ENCODE measurements at regions not wholly inside any gene's neighbourhood (a gene's known extent, or its start where the extent isn't known, plus 50 kb on each side); places are given as distances from the start of the nearest gene placed in this dataset.

DNA sequence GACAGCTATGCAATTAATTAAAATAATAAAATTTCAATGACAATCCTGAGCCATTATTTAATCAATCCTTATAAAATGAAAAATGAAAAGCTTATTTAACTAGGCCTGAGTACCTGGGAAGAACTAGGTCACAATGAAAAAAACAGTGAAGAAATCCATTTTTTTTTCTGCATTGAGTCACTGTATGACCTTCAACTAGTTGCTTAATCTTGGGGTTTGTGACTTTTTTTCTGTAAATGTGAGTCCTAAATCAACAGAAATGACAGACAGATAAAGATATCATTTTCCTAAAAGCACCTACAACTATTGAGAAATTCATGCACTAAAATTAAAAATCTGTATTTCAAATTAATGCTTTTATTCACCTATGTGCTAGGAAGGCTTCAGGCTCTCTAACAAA is 96.8 kb downstream of the TMEM26 start:
- no peak for DNase-seq

DNA sequence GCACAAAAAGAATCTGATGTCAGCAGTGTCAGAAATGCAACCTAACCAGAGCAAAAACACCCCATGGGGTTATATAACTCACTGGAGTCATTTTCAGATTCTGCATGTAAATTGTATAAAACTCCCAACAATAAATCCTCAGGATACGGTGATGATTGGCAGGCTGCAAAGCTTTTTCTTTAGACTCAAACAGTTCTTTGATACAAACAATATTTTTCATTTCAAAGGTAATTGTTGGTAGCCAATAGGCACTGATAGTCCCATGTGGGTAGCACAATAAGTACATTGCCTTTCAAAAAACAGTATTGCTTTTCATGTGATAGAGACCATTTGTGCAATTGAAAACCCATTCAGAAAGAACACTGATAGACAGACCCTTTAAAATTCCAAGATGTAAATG is 98.0 kb downstream of the TMEM26 start:
- DNase-seq = no peak

DNA sequence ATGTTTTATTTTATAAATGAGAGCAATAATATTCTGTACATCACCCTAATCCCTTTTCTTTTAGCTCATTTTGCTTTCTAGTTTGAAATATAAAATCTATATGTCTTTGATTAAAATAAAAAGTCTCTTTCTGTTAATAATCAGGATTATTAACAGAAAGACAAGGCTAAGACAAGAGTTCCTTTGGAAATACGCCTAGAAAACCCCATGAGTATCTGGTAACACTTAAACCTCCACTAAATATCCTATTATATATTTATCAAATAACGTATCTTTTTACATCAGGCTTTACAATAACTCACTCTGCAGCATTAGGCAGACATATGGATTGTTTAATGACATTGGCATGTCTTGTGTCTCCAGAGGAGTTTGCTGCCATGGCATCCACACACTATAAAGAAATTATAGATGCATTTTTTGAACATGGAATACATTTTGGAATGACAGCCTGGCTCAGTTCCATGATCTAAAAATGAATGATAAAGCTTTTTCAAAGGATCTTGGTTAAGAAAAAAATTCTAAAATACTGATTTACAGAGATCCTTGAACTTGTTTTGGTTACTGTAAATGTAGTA is 98.7 kb downstream of the TMEM26 start:
- DNase-seq = no peak

DNA sequence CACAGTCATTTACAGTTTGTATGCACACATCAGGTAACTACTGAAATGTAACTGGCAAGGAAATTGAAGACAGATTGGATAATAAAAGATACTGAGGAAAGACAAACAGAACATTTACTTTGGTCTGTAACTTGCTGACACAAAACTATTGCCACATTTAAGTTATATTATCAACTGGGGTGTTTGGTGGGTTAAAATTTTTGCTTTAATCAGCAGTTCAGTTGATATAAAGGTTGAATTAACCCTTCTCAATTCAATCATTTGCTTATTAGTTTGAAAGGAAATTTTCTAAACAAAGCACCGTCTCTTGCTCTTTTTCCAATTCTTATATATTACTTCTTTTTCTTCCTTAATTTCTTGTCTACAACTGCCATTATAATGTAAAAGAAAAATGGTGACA is 102.4 kb downstream of the TMEM26 start:
- no peak for DNase-seq

DNA sequence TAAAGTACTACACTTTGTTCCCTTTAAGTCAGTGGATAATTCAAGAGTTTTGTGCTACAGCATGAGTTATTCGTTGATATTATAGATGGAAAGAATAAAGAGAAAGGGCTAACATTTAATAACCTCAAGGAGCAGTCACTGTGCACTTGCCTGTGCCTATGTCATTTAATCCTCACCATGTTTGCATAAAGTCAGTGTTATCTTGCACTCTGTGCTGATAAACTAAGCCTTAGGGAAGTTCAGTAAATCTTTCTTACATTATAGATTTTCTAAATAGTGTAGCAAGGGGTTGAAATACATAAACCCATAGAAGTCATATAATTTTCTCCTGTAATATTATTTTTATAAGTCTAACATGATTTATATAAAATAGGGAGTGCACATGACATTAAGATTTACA is 103.1 kb downstream of the TMEM26 start:
- DNase-seq = no peak

DNA sequence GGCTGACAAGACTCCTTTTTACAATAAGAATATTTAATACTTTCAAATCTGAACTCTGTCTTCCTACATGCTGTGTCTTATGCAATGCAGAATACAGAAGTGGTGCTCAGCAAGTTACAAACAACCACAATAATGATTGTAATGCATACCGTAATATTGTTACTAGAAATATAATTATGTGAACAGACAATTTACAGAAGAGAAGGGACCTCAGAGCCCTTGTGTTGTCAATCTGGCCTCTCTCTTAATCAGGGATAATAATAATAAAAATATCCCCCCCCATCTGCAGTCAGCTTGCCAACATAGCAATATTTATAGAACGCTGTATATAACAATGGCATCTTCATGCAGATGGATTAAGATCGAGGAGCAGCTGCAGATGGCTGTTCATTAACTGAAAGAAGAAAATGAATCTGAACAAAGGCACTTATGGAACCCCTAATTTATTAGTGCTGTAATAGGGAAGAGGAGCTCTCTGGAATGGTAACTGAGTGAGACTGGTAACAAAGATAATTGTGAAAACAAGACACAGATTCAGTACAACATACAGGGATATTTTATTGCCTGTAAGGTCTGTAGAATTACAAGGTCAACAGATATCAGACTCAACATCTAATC is 106.3 kb downstream of the TMEM26 start:
- no peak for DNase-seq

DNA sequence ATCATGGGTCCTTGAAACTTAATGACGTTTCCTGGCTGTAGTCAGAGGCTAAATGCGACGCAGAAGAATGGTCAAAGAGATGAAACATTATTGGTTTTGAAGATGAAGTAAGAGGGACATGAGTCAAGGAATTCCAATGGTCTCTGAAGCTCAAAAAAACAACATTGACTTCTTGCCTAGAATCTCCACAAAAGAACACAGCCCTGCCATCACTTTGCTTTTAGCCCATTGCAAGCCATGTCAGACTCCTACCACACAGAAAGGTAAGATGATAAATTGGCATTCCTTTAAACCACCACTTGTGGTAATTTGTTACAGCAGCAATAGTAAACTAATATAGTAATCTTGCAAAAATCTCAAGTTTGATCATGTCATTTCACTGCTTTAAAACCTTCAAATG is 109.4 kb downstream of the TMEM26 start:
- no peak for DNase-seq

DNA sequence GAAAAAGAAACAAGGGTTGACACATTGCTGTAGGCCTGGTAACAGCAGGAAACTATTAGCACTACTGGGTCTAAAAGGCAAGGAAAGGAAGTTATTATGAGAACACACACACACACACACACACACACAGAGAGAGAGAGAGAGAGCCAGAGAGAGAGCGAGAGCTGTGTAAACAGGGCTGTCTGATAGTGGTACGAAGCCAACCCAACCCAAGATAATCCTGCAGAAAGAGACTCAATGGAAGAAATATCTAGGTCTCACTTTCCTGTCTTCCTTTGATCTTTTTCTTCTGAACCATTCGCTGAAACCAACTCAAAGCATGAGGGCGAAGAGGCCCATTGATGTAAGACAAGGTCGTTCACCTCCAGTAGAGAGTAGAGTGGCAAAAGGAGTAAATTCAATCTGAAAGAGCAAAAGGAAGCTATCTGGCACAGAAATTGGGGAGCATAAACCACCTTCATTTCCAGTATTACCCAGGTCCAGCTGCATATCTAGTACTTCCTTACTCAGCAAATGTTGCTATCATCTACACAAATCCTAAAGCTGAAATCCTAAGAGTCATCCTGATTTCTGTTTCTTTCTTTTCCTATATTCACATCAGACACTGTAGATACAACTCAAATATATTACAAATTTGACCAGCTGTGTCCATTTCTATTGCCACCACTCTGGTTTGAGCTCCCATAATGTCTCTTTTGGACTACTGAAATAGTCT is 110.2 kb downstream of the TMEM26 start:
- no peak for DNase-seq

DNA sequence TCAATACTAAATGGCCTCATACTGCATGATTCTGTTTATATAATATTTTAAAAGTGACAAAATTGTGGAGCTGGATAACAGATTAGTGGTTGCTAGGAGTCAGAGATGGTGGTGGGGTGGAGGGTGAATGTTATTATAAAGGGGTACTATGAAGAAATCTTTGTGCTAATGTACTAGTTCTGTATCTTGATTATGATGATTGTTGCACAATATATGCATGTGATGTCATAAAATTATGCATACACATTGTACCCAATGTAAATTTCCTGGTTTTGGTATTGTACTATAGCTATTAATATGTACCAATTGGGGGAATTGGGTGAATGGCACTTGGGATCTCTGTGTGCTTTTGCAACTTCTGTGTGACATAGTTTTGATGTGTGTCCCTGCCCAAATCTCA is 112.2 kb downstream of the TMEM26 start:
- DNase-seq = no peak

DNA sequence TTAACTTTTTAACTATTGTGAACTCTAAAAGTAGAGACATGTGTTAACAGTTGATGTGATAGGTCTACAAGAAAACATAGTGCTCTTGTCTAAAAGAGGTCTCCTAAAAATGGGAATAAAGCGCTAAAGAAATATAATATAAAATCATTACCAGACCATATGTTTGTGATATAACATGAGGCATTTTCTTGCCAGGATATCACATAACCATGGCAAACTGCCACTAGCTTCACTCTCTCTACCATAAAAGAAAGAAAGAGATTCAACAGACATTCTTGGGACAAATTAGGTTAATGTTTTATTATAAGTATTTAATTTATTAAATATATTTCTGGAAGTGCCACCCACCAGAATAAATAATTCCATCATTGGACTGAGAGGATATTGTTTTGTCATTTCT is 115.0 kb downstream of the TMEM26 start:
- no peak for DNase-seq

DNA sequence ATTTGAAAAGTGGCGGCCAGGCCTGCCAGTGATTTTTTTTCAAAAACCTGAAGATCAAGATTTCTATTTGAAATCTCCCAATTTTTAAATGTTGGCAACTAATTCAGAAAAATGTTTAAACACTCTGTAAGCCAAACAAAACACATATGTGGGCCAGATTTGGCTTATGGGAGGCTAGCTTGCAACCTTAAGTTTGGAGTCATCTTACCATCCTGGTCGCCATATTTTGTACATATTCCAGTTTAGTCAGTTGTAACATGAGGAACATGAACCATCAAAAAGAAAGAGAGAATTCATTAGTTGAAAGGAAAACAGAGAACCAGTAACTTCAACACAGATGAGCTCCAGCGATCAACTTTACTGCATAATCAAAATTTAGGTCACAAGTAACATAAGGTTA is 115.4 kb downstream of the TMEM26 start:
- DNase-seq = no peak

DNA sequence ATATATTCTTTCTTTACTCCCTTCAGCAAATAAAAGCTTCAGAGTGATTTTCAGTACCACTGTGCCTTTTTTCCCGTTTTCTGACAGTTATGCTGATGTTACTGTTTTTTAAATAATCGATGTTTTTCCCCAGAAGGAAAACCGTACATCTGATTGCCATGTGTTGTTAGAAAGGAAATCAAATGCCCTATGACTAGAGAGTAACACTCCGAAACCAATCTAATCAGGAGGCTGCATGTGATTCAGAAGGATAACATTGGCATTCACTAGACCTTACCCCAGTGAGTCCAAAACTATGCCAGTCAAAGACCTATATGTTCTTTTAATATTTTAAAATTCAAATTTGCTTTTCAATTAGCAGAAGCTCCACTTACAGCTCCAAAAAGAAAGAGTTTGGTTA is 116.3 kb downstream of the TMEM26 start:
- no peak for DNase-seq

DNA sequence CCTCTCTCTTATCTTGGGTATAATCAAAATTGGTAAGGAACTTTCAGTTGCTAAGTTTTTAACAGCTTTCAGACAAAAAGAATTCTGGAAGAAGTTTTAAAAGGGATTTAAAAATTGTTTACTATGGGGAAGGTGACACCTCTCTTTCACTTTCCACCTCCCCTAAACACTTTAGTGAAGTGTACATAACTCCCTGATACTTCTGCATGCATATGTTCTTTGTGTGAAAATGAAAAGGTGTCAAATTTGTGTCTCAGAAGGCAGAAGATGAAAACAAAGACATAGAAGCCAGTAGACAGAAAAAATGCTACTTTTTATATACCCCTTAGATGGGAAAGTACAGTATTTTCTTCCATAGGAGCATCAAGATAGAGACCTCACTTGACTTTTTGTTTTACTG is 117.8 kb downstream of the TMEM26 start:
- no peak for DNase-seq

DNA sequence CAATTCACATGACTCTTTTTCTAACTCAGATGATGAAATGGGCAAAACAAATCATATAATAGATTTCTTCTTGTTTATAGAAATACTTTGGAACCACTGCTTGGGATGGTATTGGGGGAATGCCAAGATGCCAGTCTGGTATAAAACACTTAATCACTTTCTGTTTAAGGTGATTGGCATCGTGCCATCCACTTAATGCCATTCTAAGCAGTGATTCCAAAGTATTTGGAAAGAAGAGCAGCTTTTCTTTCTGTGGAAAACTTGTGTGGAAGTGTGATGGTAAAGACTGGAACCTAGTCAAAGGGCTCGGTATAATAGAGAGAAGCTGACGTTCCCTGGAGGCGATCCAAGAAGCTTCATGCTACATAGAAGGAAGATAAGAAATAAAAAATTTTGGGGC is 120.6 kb downstream of the TMEM26 start:
- no peak for DNase-seq

DNA sequence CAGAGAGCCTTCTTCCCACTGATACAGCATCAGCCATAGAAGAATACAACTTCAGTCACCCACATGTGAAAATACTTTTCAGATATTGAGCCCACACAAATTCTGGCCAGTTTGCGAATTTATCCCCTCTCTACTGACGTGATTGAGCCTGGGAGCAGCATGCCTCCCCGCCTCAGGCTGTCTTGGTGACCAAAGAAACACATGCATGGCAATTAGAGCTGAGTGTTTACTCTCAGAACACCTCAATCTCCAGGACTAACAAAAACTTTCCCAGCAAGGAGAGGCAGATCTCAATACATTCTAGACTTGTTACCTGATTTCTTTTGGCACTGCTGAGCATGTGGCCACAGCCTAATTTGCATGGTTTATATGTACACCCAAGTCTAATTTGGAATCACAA is 122.5 kb downstream of the TMEM26 start:
- DNase-seq = no peak

DNA sequence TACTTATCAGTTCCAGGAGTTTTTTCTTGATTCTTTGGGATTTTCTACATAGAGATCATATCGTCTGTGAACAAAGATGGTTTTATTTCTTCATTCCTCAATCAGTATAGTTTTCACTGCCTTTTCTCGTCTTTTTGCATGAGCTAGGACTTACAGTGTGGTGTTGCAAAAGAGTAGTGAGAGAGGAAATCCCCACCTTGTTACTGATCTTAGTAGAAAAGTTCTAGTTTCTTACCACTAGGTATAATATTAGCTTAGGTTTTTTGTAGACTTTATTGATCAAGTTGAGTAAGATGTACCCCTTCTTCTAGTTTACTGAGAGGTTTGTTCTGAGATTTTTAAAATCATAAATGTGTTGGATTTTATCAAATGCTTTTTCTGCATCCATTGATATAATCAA is 123.3 kb downstream of the TMEM26 start:
- no peak for DNase-seq

DNA sequence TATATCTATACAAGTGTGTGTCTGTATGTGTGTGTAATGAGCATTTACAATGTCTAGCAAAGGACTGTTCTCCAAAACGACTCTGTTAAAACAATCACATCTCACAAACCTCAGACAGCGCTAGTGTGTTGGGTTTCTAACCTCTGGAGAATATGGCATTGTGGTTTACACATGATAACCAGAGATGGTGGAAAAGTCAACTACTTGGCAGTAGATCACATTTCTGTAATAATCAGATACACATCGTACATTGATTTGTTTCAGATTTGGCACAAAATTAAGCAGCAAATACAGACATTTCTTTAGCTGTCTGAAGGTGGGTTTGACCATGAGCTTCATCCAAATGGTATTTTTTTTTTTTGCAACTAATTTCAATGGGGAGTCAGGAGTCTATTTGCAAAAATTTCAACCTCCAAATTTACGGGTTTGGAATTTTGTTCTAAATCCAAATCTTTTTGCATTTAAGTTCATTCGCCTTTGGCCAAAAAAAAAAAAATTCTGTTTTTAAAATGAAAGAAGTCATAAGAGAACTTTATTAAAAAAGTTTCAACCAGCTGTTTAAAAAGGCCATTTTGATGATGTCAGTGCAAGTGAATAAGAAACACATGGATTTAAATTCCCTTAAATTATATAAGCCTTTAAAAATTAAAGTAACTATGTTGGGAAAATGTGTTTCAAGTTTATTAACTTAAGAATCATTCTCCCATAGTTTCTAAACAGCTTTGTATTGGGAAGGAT is 127.8 kb downstream of the TMEM26 start:
- DNase-seq = no peak

DNA sequence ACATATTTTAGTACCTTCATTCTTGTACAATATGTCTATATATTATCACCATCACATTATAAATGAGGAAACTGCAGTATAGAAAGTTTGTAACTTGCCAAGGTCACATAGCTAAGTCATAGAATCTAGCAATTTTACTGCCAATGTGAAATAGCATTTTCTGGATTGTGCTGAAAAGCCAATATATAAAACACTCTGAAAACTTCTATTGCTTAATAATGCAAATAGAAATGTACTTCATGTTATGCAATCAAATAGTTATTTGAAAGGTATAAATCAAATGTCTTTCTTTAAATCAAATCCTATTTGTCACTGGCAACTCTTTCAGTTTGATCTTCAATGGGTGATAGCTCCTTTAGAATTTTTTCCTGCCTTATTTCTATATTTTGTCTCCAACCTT is 129.5 kb downstream of the TMEM26 start:
- DNase-seq = no peak

DNA sequence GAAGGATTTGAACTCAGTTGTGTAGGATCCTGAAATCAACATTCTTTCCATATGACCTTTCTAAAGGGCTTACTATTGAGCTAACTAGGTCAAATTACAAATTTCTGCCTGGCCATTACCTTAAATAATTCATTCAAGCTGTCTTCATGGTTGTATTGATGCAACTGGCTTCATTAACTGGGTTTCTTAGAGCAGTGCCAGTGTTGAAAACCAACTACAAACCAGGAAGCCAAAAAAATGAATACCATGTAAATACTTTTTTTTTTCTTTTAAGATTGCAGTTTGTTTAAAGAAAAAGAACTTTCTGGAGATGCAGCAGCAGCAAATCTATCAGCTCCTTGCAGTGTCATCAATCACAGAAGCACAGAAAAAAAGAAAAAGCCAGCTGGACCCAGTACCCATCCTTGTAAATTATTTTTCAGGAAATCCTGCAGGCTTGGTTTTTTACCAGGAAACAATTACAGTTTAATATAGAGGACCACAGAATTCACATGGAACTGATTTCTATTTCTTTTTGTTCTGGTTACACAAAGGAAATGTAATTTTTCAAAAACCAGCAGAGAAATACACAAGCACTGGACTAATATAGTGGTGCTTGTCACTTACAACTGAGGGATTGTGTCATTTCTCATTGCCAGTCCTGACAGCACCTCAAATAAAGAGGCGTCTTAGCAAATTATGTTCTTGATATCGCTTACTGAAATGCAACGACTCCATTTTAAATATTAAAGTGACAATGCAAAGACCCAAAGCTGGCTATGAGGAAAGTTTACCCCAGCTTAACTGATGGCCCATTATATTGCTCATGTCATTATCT is 131.9 kb downstream of the TMEM26 start:
- DNase-seq = no peak

DNA sequence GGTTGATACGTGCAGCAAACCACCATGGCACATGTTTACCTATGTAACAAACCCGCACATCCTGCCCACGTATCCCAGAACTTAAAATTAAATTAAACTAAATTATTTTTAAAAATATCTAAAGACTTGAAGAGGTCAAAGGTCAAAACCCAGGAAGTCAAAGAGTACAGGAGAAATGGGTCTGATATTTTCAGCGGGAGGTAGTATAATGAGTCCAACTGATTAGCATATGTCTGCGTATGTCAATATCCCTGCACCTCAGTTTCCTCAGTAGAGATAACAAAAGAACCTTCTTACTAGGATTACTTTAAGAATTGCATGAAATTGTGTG is 133.0 kb downstream of the TMEM26 start:
- no peak for DNase-seq

DNA sequence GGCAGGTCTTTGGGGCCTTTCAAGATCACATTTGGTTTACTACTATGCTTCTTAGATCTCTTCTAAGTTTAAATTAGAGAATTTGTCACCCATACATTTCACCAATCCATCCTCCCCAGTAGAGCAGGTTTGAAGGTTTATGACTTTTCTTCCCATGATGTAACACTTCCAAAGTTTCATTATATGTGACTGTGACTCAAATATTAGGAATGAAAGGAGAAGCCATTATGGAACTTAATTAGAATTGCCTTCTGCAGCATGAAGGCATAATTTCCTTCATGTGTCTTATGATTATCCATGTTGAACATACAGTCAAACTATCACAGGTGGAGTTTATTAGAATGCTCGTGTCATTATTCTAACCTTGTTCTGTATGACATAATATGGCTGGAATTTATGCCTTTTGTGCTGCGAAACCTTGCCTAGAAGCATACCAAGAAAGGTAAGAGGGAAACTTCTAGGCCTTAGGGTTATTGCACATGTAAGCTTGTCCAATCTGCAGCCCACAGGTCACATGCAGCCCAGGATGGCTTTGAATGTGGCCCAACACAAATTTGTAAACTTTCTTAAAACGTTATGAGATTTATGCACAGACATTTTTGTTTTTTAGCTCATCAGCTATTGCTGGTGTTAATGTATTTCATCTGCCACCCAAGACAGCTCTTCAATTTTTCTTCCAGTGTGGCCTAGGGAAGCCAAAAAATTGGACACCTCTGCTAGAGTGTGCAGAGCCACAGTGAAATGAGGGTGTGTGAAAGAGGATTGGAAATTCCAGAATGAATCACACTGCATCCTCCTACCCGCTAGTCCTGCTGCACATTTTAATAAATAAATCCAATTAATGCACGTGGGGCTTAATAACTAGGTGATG is 133.6 kb downstream of the TMEM26 start:
- DNase-seq = no peak

DNA sequence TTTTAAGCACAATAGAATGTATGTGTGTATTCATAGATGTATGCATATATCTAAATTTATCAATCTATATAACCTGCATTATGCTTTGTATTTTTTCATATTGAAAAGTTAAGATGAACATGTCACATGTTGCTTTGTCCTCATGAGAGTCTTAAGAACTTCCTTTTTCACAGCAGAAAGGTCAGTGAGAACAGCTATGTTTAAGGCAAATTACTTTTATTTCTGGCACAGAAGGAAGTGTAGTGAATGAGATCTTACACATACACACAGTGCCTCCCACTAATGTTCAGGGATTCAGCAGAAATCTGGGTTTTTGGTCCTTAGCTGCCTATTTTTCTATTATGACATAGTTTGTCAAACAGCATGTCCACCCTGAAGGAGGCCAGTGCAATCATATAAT is 134.8 kb downstream of the TMEM26 start:
- DNase-seq = no peak
